Gastrocnemius medialis (tissue), 4 donors: ENCODE measurements at regions not wholly inside any gene's neighbourhood (a gene's known extent, or its start where the extent isn't known, plus 50 kb on each side); places are given as distances from the start of the nearest gene placed in this dataset.

Experiments used
- POLR2A ChIP-seq, 2 donors: fragments of 450-650 bp; IDR thresholded peaks; one replicate each; pipeline ENCODE4 v1.6.1; 2017; ENCODE audit warnings: antibody characterized with exemption in 2 of 2, mild to moderate bottlenecking in 2 of 2, moderate library complexity in 2 of 2
- TF ChIP-seq, protein P1 (sequence below), 5 experiments: fragments of 450-650 bp in 3 of 5; fragments of 200-600 bp in 2 of 5; sonication (generic) in 2 of 5; IDR thresholded peaks in 4 of 5; conservative IDR thresholded peaks in 1 of 5; 1 replicate in 4 of 5; 2 replicates in 1 of 5; pipeline ENCODE4 v1.5.1; 2016 to 2019; ENCODE audit warnings: antibody characterized with exemption in 5 of 5, mild to moderate bottlenecking in 3 of 5, moderate library complexity in 3 of 5

DNA sequence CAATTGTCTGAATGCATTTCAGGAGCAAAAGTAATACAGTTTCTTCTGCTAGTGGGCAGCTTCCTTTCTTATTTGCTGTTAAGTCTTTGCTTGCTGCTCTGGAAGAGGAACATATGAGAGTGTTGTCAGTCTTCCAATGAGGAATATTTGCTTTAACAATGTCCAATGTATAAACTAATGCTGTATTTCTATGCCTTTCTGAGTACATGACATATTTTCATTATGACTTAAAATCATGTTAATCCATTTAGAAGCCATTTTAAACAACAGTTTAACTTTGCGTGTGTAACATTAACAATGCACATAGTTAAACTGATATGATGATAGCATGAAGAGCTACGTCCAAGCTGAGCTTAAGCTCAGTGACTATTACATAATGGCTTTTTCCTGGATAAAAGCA lies 933.4 kb upstream of the GHITM start:
- TF ChIP-seq, protein P1, sequence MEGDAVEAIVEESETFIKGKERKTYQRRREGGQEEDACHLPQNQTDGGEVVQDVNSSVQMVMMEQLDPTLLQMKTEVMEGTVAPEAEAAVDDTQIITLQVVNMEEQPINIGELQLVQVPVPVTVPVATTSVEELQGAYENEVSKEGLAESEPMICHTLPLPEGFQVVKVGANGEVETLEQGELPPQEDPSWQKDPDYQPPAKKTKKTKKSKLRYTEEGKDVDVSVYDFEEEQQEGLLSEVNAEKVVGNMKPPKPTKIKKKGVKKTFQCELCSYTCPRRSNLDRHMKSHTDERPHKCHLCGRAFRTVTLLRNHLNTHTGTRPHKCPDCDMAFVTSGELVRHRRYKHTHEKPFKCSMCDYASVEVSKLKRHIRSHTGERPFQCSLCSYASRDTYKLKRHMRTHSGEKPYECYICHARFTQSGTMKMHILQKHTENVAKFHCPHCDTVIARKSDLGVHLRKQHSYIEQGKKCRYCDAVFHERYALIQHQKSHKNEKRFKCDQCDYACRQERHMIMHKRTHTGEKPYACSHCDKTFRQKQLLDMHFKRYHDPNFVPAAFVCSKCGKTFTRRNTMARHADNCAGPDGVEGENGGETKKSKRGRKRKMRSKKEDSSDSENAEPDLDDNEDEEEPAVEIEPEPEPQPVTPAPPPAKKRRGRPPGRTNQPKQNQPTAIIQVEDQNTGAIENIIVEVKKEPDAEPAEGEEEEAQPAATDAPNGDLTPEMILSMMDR (IDR thresholded peaks at IDR 0.05 in 4 of 5, conservative IDR thresholded peaks at IDR 0.05 in 1 of 5): no peak
- no peak for TF ChIP-seq POLR2A (IDR thresholded peaks at IDR 0.05)
